HEK293 (cell line): ENCODE measurements at regions not wholly inside any gene's neighbourhood (a gene's known extent, or its start where the extent isn't known, plus 50 kb on each side); places are given as distances from the start of the nearest gene placed in this dataset.

ENCODE experiments used
- CTCF ChIP-seq: fragments of 450-650 bp; formaldehyde crosslinking; IDR thresholded peaks from 2 replicates; pipeline ENCODE4 v1.5.1; 2016; ENCODE audit warnings: missing biosample characterization, missing genetic modification characterization
- ZNF121 ChIP-seq: fragments of 450-650 bp; formaldehyde crosslinking; IDR thresholded peaks from 2 replicates; pipeline ENCODE4 v1.5.1; 2016; ENCODE audit warnings: missing biosample characterization, missing genetic modification characterization
- ZNF776 ChIP-seq: fragments of 450-650 bp; formaldehyde crosslinking; IDR thresholded peaks from 2 replicates; pipeline ENCODE4 v1.5.0; 2017; ENCODE audit warnings: missing biosample characterization, missing genetic modification characterization, borderline replicate concordance

- TF ChIP-seq ZNF121 (tag by site-specific recombination), result no peak
- TF ChIP-seq ZNF776 (tag by site-specific recombination), result no peak
- TF ChIP-seq CTCF (tag by site-specific recombination), result no peak
Observed at GRCh38 chr4:123215536-123215935, 181.1 kb upstream of the SPRY1 start.
